BJ (cell line): ENCODE measurements at regions not wholly inside any gene's neighbourhood (a gene's known extent, or its start where the extent isn't known, plus 50 kb on each side); places are given as distances from the start of the nearest gene placed in this dataset.

Experiments
- CTCF ChIA-PET: fragments of 350-600 bp; formaldehyde crosslinking; extraction: SDS; loops from one replicate; lab custom pipeline; 2021; ENCODE audit warnings: antibody characterized with exemption, inconsistent platforms; lab: Yijun Ruan, JAX
- POLR2A ChIA-PET: fragments of 300-600 bp; sonication (Branson Sonifier 250); formaldehyde crosslinking; extraction: SDS; loops from one replicate; lab custom pipeline; 2021; ENCODE audit warnings: antibody characterized with exemption; lab: Charles Lee
- DNase-seq: peaks from one replicate; pipeline ENCODE4 v3.0.0-alpha.2; 2011; ENCODE audit warnings: low read depth
- H3K27me3 ChIP-seq: 2 replicates; pipeline ENCODE4 v1.6.0; 2011; ENCODE audit warnings: low read length; ENCODE audit not compliant: control insufficient read depth, insufficient read depth
- H3K36me3 ChIP-seq: 2 replicates; pipeline ENCODE4 v1.5.1; 2011; ENCODE audit warnings: low read length; ENCODE audit not compliant: control insufficient read depth, insufficient read depth
- H3K4me3 ChIP-seq: 2 replicates; pipeline ENCODE4 v1.5.1; 2011; ENCODE audit warnings: low read depth, mild to moderate bottlenecking, control low read depth, low read length
- TF ChIP-seq, protein P1 (sequence below): IDR thresholded peaks from 2 replicates; pipeline ENCODE4 v1.5.1; 2011; ENCODE audit warnings: low read depth, mild to moderate bottlenecking, control low read depth, inconsistent platforms, low read length, moderate library complexity; ENCODE audit not compliant: insufficient read depth

GRCh38 chr5:17794815-17795214 is 160.6 kb downstream of the TAF11L14 start:
- POLR2A ChIA-PET = no interaction called here

GRCh38 chr5:17796142-17796541 is 161.9 kb downstream of the TAF11L14 start:
- CTCF ChIA-PET = no interaction called here
- Histone ChIP-seq H3K27me3 (no peaks in the 10 kb centered on the region), H3K36me3 (no peaks in the 10 kb centered on the region), H3K4me3 (no peak overlapping the region)
- POLR2A ChIA-PET = no interaction called here
- DNase-seq = no peak
- TF ChIP-seq, protein P1, sequence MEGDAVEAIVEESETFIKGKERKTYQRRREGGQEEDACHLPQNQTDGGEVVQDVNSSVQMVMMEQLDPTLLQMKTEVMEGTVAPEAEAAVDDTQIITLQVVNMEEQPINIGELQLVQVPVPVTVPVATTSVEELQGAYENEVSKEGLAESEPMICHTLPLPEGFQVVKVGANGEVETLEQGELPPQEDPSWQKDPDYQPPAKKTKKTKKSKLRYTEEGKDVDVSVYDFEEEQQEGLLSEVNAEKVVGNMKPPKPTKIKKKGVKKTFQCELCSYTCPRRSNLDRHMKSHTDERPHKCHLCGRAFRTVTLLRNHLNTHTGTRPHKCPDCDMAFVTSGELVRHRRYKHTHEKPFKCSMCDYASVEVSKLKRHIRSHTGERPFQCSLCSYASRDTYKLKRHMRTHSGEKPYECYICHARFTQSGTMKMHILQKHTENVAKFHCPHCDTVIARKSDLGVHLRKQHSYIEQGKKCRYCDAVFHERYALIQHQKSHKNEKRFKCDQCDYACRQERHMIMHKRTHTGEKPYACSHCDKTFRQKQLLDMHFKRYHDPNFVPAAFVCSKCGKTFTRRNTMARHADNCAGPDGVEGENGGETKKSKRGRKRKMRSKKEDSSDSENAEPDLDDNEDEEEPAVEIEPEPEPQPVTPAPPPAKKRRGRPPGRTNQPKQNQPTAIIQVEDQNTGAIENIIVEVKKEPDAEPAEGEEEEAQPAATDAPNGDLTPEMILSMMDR = no peak

More at GRCh38 chr5:17794815-17795214, 160.6 kb downstream of the TAF11L14 start:
- DNase-seq = no peak
- TF ChIP-seq, protein P1 = no peak
- CTCF ChIA-PET = no interaction called here
- no peaks in the 10 kb centered on the region for H3K36me3 ChIP-seq
- no peak overlapping the region for H3K4me3 ChIP-seq
- no peaks in the 10 kb centered on the region for H3K27me3 ChIP-seq

DNA sequence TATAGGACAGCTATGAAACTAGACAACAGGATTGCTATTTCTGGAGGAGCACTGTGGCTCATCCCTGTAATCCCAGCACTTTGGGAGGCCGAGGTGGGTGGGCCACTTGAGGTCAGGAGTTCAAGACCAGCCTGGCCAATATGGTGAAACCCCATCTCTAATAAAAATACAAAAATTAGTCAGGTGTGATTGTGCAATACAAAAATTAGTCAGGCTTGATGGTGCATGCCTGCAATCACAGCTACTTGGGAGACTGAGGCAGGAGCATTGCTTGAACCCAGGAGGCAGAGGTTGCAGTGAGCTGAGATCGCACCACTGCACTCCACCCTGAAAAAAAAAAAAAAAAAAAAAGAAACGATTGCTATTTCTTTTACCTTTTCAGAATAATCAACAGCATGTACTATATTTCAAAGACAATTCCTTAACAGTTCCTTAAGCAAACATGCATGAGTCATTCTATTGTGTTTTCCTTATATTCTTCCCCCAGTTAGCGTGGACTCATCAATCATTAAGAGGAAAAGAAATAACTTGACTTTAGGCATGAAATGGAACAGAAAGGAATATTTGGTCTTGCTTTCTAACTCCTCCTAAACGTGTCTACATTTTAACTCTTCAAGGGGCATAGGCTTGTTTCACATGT is 162.6 kb downstream of the TAF11L14 start:
- Histone ChIP-seq H3K27me3 (no peaks in the 10 kb centered on the region), H3K36me3 (no peaks in the 10 kb centered on the region), H3K4me3 (no peak overlapping the region)
- DNase-seq = no peak
- TF ChIP-seq, protein P1 = no peak
- ChIA-PET CTCF (no interaction called here), POLR2A (no interaction called here)

DNA sequence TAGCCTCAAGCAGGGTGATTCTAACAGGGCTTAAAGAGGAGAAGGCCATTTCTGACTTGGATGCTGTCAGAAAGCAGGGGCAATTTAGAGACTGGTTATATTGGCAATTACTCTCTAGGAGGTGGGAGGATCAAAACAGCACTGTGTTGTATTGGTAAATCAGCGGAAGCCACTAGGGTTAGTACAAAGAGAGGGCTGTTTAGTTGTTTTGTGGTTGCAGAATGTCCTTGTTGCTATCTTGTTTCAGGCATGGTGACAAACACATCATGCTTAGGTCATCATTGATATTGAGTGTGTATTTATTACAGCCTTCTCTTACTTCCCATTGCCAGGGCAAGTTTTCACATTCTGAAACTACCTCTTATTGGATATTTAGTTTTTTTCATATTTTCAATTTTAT is 165.3 kb downstream of the TAF11L14 start:
- no peak overlapping the region for H3K4me3 ChIP-seq
- ChIA-PET POLR2A (no interaction called here), CTCF (no interaction called here)
- no peaks in the 10 kb centered on the region for H3K36me3 ChIP-seq
- TF ChIP-seq, protein P1 = no peak
- no peaks in the 10 kb centered on the region for H3K27me3 ChIP-seq
- no peak for DNase-seq

- POLR2A ChIA-PET = no interaction called here
- CTCF ChIA-PET = no interaction called here
- DNase-seq = no peak
- TF ChIP-seq, protein P1 = no peak
- H3K27me3 ChIP-seq = no peaks in the 10 kb centered on the region
- H3K4me3 ChIP-seq = no peak overlapping the region
- no peaks in the 10 kb centered on the region for H3K36me3 ChIP-seq
Observed at GRCh38 chr5:17801595-17801994, 167.3 kb downstream of the TAF11L14 start.
